GM12872 (cell line): ENCODE measurements at regions not wholly inside any gene's neighbourhood (a gene's known extent, or its start where the extent isn't known, plus 50 kb on each side); places are given as distances from the start of the nearest gene placed in this dataset.

Experiments
- CTCF ChIP-seq: IDR thresholded peaks from 3 replicates; pipeline ENCODE4 v1.5.1; 2011; ENCODE audit warnings: low read depth, mild to moderate bottlenecking, low read length, moderate library complexity; ENCODE audit not compliant: insufficient read depth

DNA sequence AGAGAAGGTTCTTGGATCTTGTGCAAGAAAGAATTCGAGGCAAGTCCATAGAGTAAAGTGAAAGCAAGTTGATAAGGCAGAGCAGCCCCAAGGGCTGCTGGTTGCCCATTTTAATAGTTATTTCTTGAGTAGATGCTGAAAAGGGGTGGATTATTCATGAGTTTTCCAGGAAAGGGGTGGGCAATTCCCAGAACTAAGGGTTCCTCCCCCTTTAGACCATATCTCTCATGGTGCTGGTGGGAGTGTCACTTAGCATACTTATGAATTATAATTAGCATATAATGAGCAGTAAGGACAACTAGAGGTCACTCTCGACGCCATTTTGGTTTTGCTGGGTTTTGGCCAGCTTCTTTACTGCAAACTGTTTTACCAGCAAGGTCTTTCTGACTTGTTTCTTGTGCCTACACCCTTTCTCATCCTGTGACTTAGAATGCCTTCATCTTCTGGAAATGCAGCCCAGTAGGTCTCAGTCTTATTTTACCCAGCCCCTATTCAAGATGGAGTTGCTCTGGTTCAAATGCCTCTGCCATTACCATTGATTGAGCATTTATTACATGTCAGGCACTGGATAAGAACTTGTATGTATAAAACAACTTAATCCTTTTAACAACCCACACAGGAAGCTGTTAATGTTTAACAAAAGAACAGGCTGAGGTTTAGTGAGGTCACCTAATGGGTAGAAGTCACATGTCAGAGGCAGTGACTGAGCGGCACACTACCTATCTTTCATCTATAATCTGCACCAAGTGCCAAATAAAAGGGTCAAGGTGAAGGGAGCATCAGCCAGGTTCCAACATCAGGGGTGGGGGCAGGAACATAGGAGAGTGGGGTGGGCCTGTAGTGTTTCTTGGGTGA, 250.9 kb downstream of the ICOS start:
- no peak for TF ChIP-seq CTCF

GRCh38 chr2:204191574-204191973, 255.0 kb downstream of the ICOS start:
- TF ChIP-seq CTCF: no peak

DNA sequence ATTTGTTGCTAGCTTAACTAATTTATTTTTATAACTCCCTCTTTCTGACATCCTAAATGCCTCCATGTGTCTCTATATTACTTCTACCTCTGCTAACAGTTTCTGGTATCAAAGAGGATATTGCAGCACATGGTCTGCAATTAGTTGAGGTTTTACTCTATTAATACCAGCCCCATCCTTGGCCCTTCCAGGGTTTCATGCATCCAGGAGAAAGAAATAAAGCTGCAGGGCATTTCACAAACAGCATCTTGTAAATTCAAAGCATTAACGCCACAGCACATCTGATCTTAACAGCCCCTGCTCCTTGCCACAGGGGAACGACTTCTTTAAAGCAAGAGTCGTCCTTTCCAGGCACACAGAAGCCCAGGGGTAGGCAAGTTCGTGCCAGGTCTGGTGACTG, 258.9 kb downstream of the ICOS start:
- TF ChIP-seq CTCF: no peak

GRCh38 chr2:204197336-204198005, 260.9 kb downstream of the ICOS start:
- no peak for TF ChIP-seq CTCF

GRCh38 chr2:204199357-204199756, 262.8 kb downstream of the ICOS start:
- no peak for TF ChIP-seq CTCF

GRCh38 chr2:204201507-204201906, 264.9 kb downstream of the ICOS start:
- TF ChIP-seq CTCF: no peak

DNA sequence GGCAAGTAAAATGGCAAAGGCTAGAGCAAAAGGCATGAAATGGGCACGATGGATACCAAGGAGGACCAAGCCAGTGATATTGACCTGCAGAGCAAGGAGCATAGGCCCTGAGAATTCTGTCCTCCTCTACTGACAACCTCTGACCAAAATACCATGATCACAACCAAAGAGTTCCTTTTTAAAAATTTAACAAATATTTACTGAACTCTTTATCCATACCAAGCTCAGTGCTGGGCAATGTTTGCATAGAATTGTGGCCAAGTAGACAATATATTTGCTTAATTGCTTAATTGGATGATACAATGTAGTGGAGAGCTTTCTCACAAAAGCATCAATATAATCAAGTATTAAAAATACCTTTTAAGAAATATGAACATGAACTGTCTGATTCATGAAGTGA, 265.7 kb downstream of the ICOS start:
- no peak for TF ChIP-seq CTCF
